Common myeloid progenitor, CD34-positive (primary cell): ENCODE measurements at regions not wholly inside any gene's neighbourhood (a gene's known extent, or its start where the extent isn't known, plus 50 kb on each side); places are given as distances from the start of the nearest gene placed in this dataset.

Source experiments
- CTCF ChIA-PET: fragments of 350-600 bp; sonication (Branson Sonifier 250); formaldehyde crosslinking; loops from one replicate; lab custom pipeline; 2021; ENCODE audit warnings: antibody characterized with exemption; lab: Charles Lee
- POLR2A ChIA-PET: fragments of 350-600 bp; sonication (Branson Sonifier 250); formaldehyde crosslinking; loops from one replicate; lab custom pipeline; 2021; ENCODE audit warnings: antibody characterized with exemption; lab: Charles Lee
- DNase-seq, 3 donors: peaks; one replicate each; pipeline versions ENCODE4 v3.0.0 to v3.0.0-alpha.2; 2013
- H3K27ac ChIP-seq, 2 experiments: 1 replicate in 1 of 2; 2 replicates in 1 of 2; pipeline ENCODE4 v1.7.0; 2013; ENCODE audit warnings: inconsistent platforms in 2 of 2, low read length in 2 of 2, mild to moderate bottlenecking in 2 of 2, low read depth in 1 of 2, moderate library complexity in 1 of 2; ENCODE audit not compliant: severe bottlenecking in 2 of 2, insufficient read depth in 1 of 2, poor library complexity in 1 of 2
- H3K27me3 ChIP-seq, 5 experiments: replicated peaks in 2 of 5; 1 replicate in 3 of 5; 2 replicates in 2 of 5; pipeline versions ENCODE4 v1.6.1 to v1.7.0; 2013; ENCODE audit warnings: low read length in 4 of 5, mild to moderate bottlenecking in 2 of 5, moderate library complexity in 2 of 5, inconsistent platforms in 1 of 5; ENCODE audit not compliant: insufficient read depth in 5 of 5, control insufficient read depth in 4 of 5
- H3K36me3 ChIP-seq, 4 experiments: 1 replicate in 2 of 4; 2 replicates in 2 of 4; pipeline versions ENCODE4 v1.6.1 to v1.7.0; 2013; ENCODE audit warnings: low read length in 3 of 4, control low read depth in 1 of 4, mild to moderate bottlenecking in 1 of 4; ENCODE audit not compliant: control insufficient read depth in 4 of 4, insufficient read depth in 4 of 4
- H3K4me1 ChIP-seq, 4 experiments: 1 replicate in 3 of 4; 2 replicates in 1 of 4; pipeline versions ENCODE4 v1.6.1 to v1.7.1; 2013; ENCODE audit warnings: low read length in 3 of 4, mild to moderate bottlenecking in 3 of 4, control low read depth in 1 of 4, inconsistent platforms in 1 of 4, moderate library complexity in 1 of 4; ENCODE audit not compliant: control insufficient read depth in 4 of 4, insufficient read depth in 4 of 4; ENCODE audit errors: control extremely low read depth in 1 of 4
- H3K4me3 ChIP-seq, 7 experiments: 1 replicate in 4 of 7; 2 replicates in 3 of 7; pipeline versions ENCODE4 v1.5.1 to v1.7.0; 2013; ENCODE audit warnings: mild to moderate bottlenecking in 7 of 7, low read length in 6 of 7, moderate library complexity in 6 of 7, inconsistent platforms in 2 of 7, low read depth in 2 of 7, control low read depth in 1 of 7; ENCODE audit not compliant: insufficient read depth in 4 of 7, control insufficient read depth in 1 of 7; ENCODE audit errors: extremely low read depth in 1 of 7
- H3K9me3 ChIP-seq, 5 experiments: 1 replicate in 4 of 5; 2 replicates in 1 of 5; pipeline versions ENCODE4 v1.6.1 to v1.7.1; 2013; ENCODE audit warnings: low read length in 4 of 5, mild to moderate bottlenecking in 2 of 5, inconsistent platforms in 1 of 5, low read depth in 1 of 5, moderate library complexity in 1 of 5; ENCODE audit not compliant: control insufficient read depth in 4 of 5, insufficient read depth in 2 of 5; ENCODE audit errors: control extremely low read depth in 1 of 5
- WGBS: methylation state at CpG from one replicate; pipeline ENCODE4 v1.1.5; 2013; ENCODE audit not compliant: insufficient coverage; 5-methylcytosine and 5-hydroxymethylcytosine counted together

DNA sequence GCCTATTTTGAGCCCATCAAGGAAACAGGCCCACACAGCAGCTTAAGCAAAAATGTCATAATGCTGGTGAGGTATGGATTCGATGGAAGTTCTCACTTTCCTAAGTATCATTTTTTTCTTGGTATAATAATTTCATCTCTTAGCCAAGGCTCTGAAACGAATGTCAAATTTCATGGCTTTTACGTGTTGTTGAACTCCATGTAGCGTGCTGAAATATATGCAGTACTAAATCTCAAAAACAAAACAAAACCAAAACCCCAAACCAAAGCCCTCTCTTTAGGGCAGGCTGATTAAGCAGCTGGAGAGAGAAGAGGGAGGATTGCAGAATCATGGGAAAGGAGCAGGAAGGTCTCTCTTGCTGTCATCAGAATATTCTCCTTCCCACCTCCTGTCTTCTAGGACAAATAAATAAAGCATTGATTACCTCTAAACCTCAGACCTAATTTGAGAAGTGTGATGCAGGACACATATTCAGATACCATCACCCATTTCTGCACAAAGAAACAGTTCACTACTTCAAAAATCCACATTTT is 58.3 kb downstream of the TMEM174 start:
- Histone ChIP-seq H3K27ac (no peak overlapping the region), H3K36me3 (no peaks in the 10 kb centered on the region), H3K4me3 (no peak overlapping the region), H3K27me3 (peaks cover 23 to 100% (median 70%) of the 10 kb centered on the region in 5 experiments), H3K4me1 (peaks cover 0 to 20% (median 14%) of the 10 kb centered on the region in 4 experiments), H3K9me3 (peaks cover 0 to 4% (median 1%) of the 10 kb centered on the region in 5 experiments)
- no peak for DNase-seq
- POLR2A ChIA-PET = no interaction called here
- WGBS = no CpG with 5 or more reads among the region's 4 CpGs
- CTCF ChIA-PET = interaction anchor here (1.2 kb wide), 1 partner anchor 16 kb away, joined by 5 read pairs; no protein-coding TSS in a partner anchor

DNA sequence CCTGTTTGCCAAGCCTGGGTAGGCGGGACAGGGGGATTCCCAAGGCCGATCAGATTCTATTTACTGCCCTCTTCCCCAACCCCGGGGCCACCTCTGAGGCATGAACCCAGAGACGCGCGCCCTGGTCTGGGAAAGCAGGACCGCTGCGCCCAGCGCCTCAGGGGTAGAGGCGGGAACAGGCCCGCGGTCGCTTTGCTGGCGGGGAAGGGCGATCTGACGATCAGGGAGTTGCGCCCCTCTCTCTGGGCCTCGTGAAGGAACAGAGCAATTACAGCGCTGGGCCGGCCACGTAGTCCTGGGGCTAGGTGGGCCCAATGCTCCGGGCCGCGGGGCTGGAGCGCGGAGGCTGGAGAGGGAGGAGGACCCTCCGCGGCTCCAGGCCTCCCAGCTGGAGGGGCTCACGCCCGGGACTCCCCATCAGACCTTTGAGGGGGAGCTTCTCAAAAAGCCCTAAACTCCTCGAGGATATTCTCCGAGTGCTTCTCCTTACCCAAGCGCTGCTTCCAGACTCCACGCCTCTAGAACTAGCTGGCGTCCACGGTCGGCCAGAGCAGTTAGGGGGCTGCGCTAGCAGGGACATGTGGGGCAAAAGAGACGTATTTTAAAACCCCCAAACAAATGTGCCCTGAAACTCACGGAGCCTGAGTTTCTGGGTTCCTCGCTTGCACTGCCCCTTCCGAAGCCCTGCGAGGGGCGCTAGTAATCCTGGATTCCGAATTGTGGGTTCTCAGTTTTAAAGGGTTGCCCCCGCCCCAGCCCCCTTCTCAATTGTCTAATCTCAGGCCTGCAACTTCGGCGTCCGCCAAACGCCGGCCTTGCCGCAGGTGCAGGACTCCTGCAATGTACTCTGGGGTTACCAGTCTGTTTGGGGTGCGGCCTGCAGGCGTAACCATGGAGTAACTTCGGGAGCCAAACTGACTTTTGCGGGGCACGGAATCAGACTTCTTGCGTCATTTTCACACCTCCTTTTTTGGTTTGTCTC is 57.6 kb downstream of the TMEM174 start:
- Histone ChIP-seq H3K27ac (no peak overlapping the region), H3K36me3 (no peaks in the 10 kb centered on the region), H3K4me3 (no peak overlapping the region), H3K27me3 (peaks cover 26 to 100% (median 72%) of the 10 kb centered on the region in 5 experiments), H3K9me3 (peaks cover 0 to 4% (median 2%) of the 10 kb centered on the region in 5 experiments), H3K4me1 (peaks cover 0 to 20% (median 14%) of the 10 kb centered on the region in 4 experiments)
- POLR2A ChIA-PET = no interaction called here
- 13% methylated on average over 54 of the region's 58 CpGs for WGBS
- DNase-seq = peak in 2 of 3 donors; percentile 13 to 20
- CTCF ChIA-PET = interaction anchor here (1.0 to 3.6 kb wide), 3 partner anchors 10 to 13 kb away, joined by 3 to 35 read pairs (median 3); no protein-coding TSS in a partner anchor

DNA sequence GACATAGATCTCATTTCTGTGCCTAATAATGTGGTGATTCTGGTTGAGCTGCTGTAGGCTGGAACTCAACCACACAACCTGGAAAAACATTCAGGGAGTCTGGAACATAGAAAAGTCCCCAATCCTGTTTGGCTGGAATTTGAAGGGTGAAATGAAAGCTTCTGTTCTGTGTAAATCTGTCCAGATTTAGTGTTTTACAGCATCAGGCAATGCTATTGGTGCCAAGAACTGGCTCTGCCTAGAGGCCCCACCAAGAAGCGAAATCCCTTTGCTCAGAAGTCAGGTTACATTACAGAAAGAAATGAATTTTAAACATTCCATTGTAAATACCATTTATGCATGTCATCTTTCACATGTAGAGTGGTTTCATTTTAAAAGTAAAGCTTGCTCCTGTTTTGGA is 56.3 kb downstream of the TMEM174 start:
- POLR2A ChIA-PET = no interaction called here
- Histone ChIP-seq H3K36me3 (no peaks in the 10 kb centered on the region), H3K27ac (no peak overlapping the region), H3K4me3 (no peak overlapping the region), H3K4me1 (peaks cover 0 to 20% (median 14%) of the 10 kb centered on the region in 4 experiments), H3K27me3 (peaks cover 31 to 100% (median 64%) of the 10 kb centered on the region in 5 experiments), H3K9me3 (peaks cover 0 to 4% (median 2%) of the 10 kb centered on the region in 5 experiments)
- CTCF ChIA-PET = interaction anchor here (1.7 to 3.6 kb wide), 3 partner anchors 12 to 25 kb away, joined by 4 to 35 read pairs (median 7); no protein-coding TSS in a partner anchor
- no peak for DNase-seq
- whole genome bisulfite sequencing = no CpG with 5 or more reads among the region's 1 CpG

DNA sequence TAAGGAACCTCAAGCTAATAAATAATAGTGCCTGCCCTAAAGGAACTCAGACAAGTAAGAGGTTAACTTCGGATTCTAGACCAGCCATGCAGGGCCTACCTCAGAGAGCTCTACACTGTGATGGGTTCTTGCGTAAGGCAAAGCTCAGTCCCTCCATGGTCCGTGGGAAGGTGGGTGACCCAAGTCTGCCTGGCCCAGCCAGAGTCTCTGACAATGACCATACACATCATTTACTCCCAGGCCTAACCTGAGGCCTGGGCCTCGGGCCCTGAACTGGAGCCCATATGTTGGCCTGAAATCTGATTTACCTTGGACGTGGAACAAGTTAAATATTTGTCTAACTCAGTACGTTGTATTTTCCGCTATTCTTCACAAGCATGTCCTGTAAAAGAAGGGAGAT is 55.1 kb downstream of the TMEM174 start:
- Histone ChIP-seq H3K4me3 (no peak overlapping the region), H3K36me3 (no peaks in the 10 kb centered on the region), H3K27ac (no peak overlapping the region), H3K4me1 (peaks cover 0 to 11% (median 6%) of the 10 kb centered on the region in 4 experiments), H3K27me3 (peaks cover 26 to 100% (median 62%) of the 10 kb centered on the region in 5 experiments), H3K9me3 (peaks cover 0 to 4% (median 2%) of the 10 kb centered on the region in 5 experiments)
- POLR2A ChIA-PET = no interaction called here
- CTCF ChIA-PET = interaction anchor here (1.7 to 3.6 kb wide), 3 partner anchors 11 to 24 kb away, joined by 4 to 35 read pairs (median 7); no protein-coding TSS in a partner anchor
- 95% methylated on average over 6 of the region's 7 CpGs for WGBS
- no peak for DNase-seq
